Glomerular endothelial cell (primary cell): ENCODE measurements at regions not wholly inside any gene's neighbourhood (a gene's known extent, or its start where the extent isn't known, plus 50 kb on each side); places are given as distances from the start of the nearest gene placed in this dataset.

ENCODE experiments used
- DNase-seq: peaks from one replicate; pipeline ENCODE4 v3.0.0-alpha.2; 2011; ENCODE audit warnings: low read depth, low spot score; ENCODE audit errors: extremely low read depth

GRCh38 chr13:63156816-63157215 lies 1741.2 kb upstream of the PCDH20 start:
- no peak for DNase-seq

DNA sequence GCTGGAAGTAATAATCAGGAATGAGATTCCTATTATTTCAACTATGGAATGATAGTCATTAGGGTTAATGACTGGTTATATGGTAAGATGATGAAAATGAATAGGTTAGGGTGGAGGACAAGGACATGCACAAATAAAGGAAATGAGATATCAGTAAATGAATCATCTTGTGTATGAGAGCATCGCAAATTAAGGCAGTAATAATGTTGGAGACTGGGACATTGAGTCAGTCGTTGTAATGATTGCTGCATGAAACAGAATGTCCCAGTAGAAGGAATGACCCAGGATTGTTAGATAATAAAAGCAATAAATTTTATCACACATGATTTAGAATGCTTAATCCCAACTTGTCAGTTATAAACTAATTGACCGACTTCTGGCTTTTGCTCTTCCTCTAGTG lies 1733.7 kb upstream of the PCDH20 start:
- DNase-seq: no peak

GRCh38 chr13:63139277-63139676 lies 1723.6 kb upstream of the PCDH20 start:
- DNase-seq: no peak

DNA sequence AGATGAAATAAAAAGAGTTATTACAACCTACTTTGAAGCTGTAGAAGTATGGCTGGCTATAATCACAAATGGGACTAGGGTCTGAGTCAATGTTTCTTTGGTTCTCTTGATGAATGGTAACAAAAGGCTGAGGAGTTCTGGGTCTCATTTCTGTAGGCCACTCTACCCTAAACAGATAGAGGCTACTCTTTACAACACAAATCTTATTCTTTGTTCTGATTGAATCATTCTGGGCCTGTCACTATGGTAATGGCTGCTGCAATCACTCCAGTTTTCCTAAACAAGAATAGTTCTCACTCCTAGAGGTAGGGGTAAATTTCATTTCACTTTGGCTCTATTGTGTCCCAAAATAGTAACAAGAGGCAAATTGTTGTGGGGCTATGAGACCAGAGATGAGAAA lies 1714.3 kb upstream of the PCDH20 start:
- DNase-seq: no peak

GRCh38 chr13:63128716-63129115 lies 1713.1 kb upstream of the PCDH20 start:
- DNase-seq: no peak

DNA sequence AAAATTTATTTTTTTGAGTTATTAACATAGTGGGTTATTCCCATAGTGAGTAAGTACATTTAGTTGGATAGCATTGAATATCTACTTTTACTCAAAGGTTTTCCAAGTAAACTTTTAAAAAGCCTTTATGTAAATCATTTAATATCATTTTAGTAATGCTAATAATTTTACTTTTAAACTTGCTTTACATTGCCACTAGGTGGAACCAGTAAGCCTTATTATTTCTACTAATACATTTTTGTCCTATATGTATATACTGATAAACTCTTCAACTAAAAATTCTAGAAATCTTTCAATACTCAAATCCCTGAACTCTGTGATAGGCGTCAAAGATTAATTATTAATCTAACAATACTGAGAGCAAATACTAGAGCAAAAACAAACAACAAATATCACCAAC lies 1709.2 kb upstream of the PCDH20 start:
- DNase-seq: peak; percentile 2

DNA sequence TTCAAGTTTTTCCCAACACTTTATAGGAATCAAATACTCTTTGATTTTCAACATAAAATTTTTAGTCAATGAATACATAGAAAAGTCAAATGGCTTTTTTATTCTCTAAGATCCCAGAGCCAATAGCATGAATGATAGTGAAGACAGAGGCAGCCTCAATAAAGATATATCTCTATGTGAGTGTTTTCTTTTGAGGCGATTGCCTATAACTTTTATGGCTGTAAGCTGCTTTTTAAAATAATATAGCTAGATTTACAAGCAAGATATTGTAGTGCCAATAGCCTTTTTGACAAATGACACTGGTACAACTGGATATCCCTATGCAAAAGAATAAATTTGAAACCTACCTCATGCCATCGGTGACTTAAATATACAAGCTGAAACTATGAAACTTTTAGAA lies 1705.2 kb upstream of the PCDH20 start:
- no peak for DNase-seq

DNA sequence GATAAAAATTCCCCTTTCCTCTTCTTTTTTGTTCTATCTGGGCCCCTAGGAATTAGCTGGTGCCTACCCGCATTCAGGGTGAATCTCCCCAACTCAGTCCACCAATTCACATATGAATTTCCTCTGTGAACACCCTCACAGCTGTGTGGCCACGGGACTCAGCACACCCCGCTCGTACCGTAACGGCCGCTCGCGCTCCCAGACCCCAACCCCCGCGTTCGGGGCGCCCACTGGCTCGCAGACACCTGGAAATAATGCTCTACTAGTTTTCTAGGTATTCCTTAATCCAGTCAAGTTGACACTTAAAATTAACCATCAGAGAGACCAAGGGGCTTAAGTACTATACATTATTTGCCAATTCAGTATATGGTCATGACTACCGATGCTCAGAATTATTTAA lies 1702.1 kb upstream of the PCDH20 start:
- no peak for DNase-seq

GRCh38 chr13:63112799-63113395 lies 1697.2 kb upstream of the PCDH20 start:
- DNase-seq: no peak

GRCh38 chr13:63110466-63110865 lies 1694.8 kb upstream of the PCDH20 start:
- DNase-seq: no peak

- DNase-seq: no peak
Observed at GRCh38 chr13:63107179-63107943, 1691.7 kb upstream of the PCDH20 start.

DNA sequence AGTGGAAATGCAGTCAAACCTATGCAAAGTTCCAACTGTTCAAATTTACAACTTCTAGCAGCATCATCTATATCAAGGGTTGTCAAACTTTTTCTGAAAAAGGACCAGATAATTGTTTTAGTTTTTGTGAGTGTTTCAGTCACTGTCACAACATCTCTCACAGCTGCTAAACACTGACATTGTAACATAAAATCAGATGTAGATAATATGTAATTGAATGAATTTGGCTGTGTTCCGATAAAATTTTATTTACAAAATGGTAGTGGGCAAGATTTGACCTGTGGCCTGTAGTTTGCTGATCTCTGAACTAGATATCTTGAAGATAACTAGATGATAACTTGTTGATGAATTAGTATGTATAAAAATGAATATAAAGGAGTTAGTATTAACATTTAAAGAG lies 1679.1 kb upstream of the PCDH20 start:
- DNase-seq: no peak

- DNase-seq: no peak
Observed at GRCh38 chr13:63093907-63094469, 1678.3 kb upstream of the PCDH20 start.

DNA sequence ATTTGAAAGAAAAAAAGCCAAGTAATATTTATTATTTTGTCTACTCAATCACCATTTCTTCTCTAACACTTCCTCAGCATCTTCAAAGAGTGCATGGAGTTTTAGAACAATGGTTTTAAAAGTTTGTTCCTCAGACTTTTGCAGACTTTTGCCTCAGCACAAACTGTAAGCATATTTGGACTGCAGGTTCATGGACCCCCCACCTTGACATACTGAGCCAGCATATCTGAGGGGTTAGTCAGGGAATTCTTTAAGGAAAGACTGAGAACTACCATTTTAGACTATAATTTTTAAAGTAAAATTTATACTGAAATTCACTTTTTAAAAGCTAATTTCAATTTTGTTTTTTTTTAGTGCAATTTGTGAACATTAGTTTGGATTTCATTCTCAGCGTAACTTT lies 1676.8 kb upstream of the PCDH20 start:
- no peak for DNase-seq

- no peak for DNase-seq
Observed at GRCh38 chr13:63090524-63090923, 1674.9 kb upstream of the PCDH20 start.

GRCh38 chr13:63088226-63088625 lies 1672.6 kb upstream of the PCDH20 start:
- no peak for DNase-seq

DNA sequence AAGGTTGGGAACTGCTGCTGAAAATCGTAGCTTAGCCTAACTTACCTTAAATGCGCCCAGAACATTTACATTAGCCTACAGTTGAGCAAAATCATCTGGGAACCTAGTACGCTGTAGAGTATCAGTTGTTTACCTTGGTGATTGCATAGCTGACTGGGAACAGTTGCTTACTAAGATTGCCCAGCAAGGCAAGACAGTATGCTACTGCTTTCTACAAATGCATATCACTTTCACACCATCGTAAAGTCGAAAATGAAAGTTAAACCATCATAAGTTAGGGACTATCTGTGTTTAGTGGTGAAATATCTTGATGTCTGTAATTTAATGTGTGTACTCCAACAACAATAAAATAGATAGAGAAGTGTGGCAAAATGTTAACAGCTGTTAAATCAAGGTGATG lies 1670.6 kb upstream of the PCDH20 start:
- DNase-seq: no peak

- no peak for DNase-seq
Observed at GRCh38 chr13:63085851-63086250, 1670.2 kb upstream of the PCDH20 start.

- no peak for DNase-seq
Observed at GRCh38 chr13:63081400-63082014, 1665.9 kb upstream of the PCDH20 start.

DNA sequence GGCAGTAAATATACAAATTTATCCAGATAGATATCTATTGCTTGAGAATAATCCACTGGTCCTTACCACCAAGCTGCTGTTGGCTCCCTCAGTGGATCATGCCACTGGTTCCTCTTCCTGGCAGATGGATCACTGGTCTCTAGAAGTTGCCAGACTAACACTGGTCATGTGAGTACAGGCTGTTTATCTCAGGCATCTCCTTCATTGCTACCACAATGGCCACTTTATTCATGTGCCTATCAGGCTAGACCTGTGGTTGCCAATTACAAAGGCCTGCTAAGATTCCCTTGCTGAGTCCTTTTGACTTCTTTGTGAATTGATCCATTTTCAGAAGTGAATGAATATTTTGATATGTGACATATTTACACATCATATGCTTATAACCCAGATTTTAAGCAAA lies 1659.5 kb upstream of the PCDH20 start:
- DNase-seq: no peak

- DNase-seq: no peak
Observed at GRCh38 chr13:63050287-63050686, 1634.6 kb upstream of the PCDH20 start.

DNA sequence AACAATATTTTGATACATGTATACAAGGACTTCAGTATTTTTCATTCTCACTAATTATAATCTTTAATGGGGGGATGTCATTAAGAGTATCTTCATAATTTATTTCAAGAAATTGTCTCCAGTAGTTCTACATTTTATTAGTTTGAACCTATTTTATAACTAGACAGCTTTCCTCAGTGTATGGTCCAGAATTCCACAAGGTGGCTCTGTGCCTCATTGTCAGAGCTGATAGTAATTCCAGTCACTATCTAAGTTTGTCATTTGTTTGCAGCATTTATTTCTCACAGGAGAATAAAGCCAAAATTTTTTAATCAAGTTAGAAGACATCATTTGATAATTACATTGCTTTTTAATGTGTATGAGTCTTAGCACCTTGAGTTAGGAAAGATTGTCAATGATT lies 1633.0 kb upstream of the PCDH20 start:
- no peak for DNase-seq
